ENCODE measurements at regions not wholly inside any gene's neighbourhood (a gene's known extent, or its start where the extent isn't known, plus 50 kb on each side); places are given as distances from the start of the nearest gene placed in this dataset.

GRCh38 chr15:39275066-39275465, 305.8 kb upstream of the THBS1 start:
- Histone ChIP-seq H3F3A (ENCODE audit: insufficient read depth, low read length) (no peaks in the 10 kb centered on the region), H3K79me2 (ENCODE audit: insufficient read depth, low read length) (no peaks in the 10 kb centered on the region), H2AFZ (ENCODE audit: low read length) (no peak overlapping the region), H3K4me1 (ENCODE audit: insufficient read depth, low read length, severe bottlenecking) (no peaks in the 10 kb centered on the region), H3K4me3 (ENCODE audit: low read depth, low read length, poor library complexity, severe bottlenecking) (no peak overlapping the region), H3K4me2 (ENCODE audit: low read length) (no peak overlapping the region), H3K9ac (ENCODE audit: low read length) (no peak overlapping the region), H3K27ac (ENCODE audit: low read depth, low read length, poor library complexity, severe bottlenecking) (no peak overlapping the region), H3K36me3 (ENCODE audit: insufficient read depth, low read length) (no peaks in the 10 kb centered on the region), H4K20me1 (ENCODE audit: insufficient read depth, low read length) (no peaks in the 10 kb centered on the region), H3K9me2 (ENCODE audit: low read depth, low read length) (no peaks in the 10 kb centered on the region), H3K27me3 (ENCODE audit: insufficient read depth, low read length) (no peaks in the 10 kb centered on the region), H3K9me3 (ENCODE audit: low read length) (no peaks in the 10 kb centered on the region)
- TF ChIP-seq CTCF (IDR thresholded peaks at IDR 0.05; ENCODE audit: low read length), result no peak
- no peak for TF ChIP-seq EZH2 (IDR thresholded peaks at IDR 0.05; ENCODE audit: borderline replicate concordance, low read length)

- no peak for TF ChIP-seq EZH2 (IDR thresholded peaks at IDR 0.05; ENCODE audit: borderline replicate concordance, low read length)
- no peak for TF ChIP-seq CTCF (IDR thresholded peaks at IDR 0.05; ENCODE audit: low read length)
- Histone ChIP-seq H3K79me2 (ENCODE audit: insufficient read depth, low read length) (no peaks in the 10 kb centered on the region), H3K4me1 (ENCODE audit: insufficient read depth, low read length, severe bottlenecking) (no peaks in the 10 kb centered on the region), H3F3A (ENCODE audit: insufficient read depth, low read length) (no peaks in the 10 kb centered on the region), H3K9me3 (ENCODE audit: low read length) (no peaks in the 10 kb centered on the region), H3K4me3 (ENCODE audit: low read depth, low read length, poor library complexity, severe bottlenecking) (no peak overlapping the region), H3K36me3 (ENCODE audit: insufficient read depth, low read length) (no peaks in the 10 kb centered on the region), H3K9ac (ENCODE audit: low read length) (no peak overlapping the region), H3K27me3 (ENCODE audit: insufficient read depth, low read length) (no peaks in the 10 kb centered on the region), H3K9me2 (ENCODE audit: low read depth, low read length) (no peaks in the 10 kb centered on the region), H2AFZ (ENCODE audit: low read length) (no peak overlapping the region), H4K20me1 (ENCODE audit: insufficient read depth, low read length) (no peaks in the 10 kb centered on the region), H3K4me2 (ENCODE audit: low read length) (no peak overlapping the region), H3K27ac (ENCODE audit: low read depth, low read length, poor library complexity, severe bottlenecking) (no peak overlapping the region)
Observed at GRCh38 chr15:39279311-39279710, 301.6 kb upstream of the THBS1 start.

GRCh38 chr15:39281094-39281493, 299.8 kb upstream of the THBS1 start:
- Histone ChIP-seq H3F3A (ENCODE audit: insufficient read depth, low read length) (no peaks in the 10 kb centered on the region), H3K4me2 (ENCODE audit: low read length) (no peak overlapping the region)

More at GRCh38 chr15:39281094-39281493, 299.8 kb upstream of the THBS1 start:
- Histone ChIP-seq H3K27ac (ENCODE audit: low read depth, low read length, poor library complexity, severe bottlenecking) (no peak overlapping the region), H2AFZ (ENCODE audit: low read length) (no peak overlapping the region), H3K9ac (ENCODE audit: low read length) (no peak overlapping the region), H3K79me2 (ENCODE audit: insufficient read depth, low read length) (no peaks in the 10 kb centered on the region), H3K4me1 (ENCODE audit: insufficient read depth, low read length, severe bottlenecking) (no peaks in the 10 kb centered on the region), H3K4me3 (ENCODE audit: low read depth, low read length, poor library complexity, severe bottlenecking) (no peak overlapping the region), H3K27me3 (ENCODE audit: insufficient read depth, low read length) (no peaks in the 10 kb centered on the region), H3K9me2 (ENCODE audit: low read depth, low read length) (no peaks in the 10 kb centered on the region), H3K36me3 (ENCODE audit: insufficient read depth, low read length) (no peaks in the 10 kb centered on the region), H3K9me3 (ENCODE audit: low read length) (no peaks in the 10 kb centered on the region), H4K20me1 (ENCODE audit: insufficient read depth, low read length) (no peaks in the 10 kb centered on the region)
- no peak for TF ChIP-seq EZH2 (IDR thresholded peaks at IDR 0.05; ENCODE audit: borderline replicate concordance, low read length)
- TF ChIP-seq CTCF (IDR thresholded peaks at IDR 0.05; ENCODE audit: low read length), result no peak
